COLO668 (cell line): ENCODE measurements at regions not wholly inside any gene's neighbourhood (a gene's known extent, or its start where the extent isn't known, plus 50 kb on each side); places are given as distances from the start of the nearest gene placed in this dataset.

Experiments
- DNase-seq: peaks from one replicate; lab custom pipeline; 2025; ENCODE audit not compliant: unreplicated experiment; lab: John Stamatoyannopoulos, UW

- no peak for DNase-seq
Observed at GRCh38 chr5:2461701-2462691, 289.5 kb downstream of the IRX2 start.

- no peak for DNase-seq
Observed at GRCh38 chr5:2460098-2460497, 291.4 kb downstream of the IRX2 start.

- DNase-seq = no peak
Observed at GRCh38 chr5:2459251-2459650, 292.2 kb downstream of the IRX2 start.

DNA sequence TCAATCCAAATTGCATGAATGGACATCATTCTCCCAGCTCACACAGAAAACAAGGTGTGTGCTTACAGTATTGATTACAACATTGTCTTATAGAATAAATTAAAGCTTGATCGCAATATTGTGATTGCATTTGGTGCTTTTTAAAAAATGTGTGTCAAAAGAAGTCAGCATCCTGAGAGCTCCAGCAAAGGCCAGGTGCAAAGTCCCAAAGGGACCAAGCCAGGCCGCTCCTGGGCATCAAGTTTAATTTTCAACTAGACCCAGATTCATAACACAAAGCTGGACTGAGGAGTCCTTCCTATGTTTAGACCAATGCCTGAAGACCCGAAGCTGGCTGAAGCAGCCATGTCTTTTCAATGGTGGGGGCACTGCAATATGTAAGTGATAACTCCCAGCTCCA lies 295.6 kb downstream of the IRX2 start:
- DNase-seq = no peak

- DNase-seq = no peak
Observed at GRCh38 chr5:2454876-2455275, 296.6 kb downstream of the IRX2 start.

GRCh38 chr5:2453781-2454180 lies 297.7 kb downstream of the IRX2 start:
- DNase-seq = no peak

- DNase-seq = no peak
Observed at GRCh38 chr5:2451100-2451499, 300.4 kb downstream of the IRX2 start.

DNA sequence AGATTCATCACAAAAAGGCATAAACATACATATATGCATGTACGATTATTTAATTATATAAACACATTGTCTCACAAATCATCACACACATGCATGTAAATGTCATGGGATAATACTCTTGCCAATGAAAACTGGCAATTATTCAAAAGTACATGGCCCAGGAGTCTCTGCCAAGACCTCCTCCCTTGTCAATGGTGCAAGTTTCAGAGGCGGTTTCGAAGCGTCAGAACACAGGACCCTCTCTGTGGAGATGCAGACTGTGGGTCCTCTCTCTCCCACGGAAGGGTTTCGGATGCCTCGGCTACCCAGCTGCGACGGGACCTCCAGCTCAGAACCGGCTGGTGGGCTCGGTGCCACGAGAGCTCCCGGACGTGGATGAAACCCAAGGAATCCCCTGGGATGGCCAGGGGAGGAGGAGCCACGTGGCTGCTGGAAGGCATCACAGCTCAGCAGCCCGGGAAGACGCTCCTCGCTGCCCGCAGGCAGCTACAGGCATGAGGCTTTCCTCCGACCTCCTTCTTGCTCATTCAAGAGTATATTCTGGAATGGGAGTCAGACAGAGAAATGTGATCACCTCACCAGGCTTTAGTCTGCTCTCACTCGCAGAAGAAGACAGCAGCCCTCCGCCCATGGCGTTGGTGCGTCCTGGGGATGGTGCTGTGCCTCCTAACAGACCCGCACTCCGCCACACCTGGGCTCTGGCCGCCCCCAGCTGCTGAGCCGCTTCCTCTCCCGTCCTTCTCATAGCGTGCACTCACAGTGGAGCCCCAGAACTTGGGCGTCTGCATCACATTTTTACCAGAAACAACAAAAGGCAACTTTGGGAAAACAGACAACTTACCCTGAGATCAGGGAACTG lies 308.8 kb downstream of the IRX2 start:
- no peak for DNase-seq

DNA sequence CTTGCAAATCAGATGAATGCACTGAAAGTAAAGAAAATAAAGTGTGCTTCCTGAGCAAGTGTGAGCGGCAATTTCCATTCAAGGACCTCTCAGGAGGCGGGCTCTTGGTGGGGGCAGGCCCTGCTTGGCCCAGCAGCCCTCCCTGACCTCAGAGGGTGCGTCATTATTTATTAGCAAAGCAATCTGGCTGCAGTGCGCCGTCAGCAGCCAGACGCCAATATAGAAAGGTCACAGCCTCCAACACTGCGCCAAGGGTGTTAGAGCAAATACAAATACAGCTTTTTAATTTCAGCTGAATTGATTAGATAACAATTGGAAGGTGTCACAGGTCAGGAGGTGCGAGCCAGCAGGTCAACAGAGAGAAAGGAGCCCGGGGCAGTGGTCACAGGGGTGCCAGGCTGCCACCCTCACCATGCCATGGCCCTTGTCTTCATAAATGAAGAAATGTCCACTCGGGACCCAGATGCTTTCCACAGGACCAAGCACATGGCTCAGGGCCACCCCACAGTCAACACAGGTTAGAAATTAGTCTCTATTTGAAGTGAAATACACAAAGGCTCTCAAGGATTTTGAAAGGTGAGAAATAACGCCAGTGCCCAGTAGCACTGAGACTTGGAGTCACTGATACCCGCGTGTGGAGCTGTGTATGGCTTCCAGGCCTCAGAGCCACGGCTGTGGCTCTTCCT lies 309.8 kb downstream of the IRX2 start:
- DNase-seq = no peak

- DNase-seq = no peak
Observed at GRCh38 chr5:2439608-2440007, 311.9 kb downstream of the IRX2 start.

DNA sequence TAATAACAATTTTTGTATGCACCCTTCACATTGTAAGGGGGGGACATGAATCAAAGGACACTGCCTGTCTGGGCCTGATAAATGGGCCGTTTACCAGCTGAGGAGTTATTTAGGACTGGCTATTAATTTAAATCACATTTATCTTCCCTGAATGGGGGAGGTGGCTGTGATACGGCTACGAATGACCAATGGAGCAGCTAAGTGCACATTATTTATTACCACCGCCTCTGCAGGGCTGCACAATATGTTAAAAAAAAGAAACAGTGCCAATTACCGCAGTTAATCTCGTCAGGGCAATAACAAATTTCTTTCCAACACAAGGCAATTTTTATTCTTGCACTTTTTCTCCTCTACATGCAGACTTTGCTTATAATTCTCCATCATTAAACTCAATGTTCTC lies 318.4 kb downstream of the IRX2 start:
- no peak for DNase-seq

GRCh38 chr5:2432076-2432920 lies 319.2 kb downstream of the IRX2 start:
- no peak for DNase-seq

- DNase-seq = no peak
Observed at GRCh38 chr5:2430606-2431005, 320.9 kb downstream of the IRX2 start.

- DNase-seq = no peak
Observed at GRCh38 chr5:2427983-2428382, 323.5 kb downstream of the IRX2 start.

DNA sequence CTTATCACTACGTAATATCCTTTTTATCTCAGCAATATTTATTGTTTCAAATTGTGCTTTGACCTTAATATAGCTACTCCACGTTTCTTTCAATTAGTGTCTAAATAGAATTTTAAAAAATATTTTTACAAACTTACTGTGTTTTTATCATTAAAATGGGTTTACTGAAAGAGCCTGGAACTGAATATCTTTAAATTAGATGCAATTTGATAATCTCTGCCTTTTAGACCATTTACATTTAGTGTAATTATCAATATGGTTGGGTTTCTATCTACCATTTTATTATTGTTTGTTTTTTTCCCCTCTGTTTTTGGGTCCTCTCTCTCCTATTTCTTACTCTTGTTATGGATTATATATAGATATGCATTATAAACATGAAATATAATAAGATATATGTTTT lies 327.8 kb downstream of the IRX2 start:
- DNase-seq = no peak

DNA sequence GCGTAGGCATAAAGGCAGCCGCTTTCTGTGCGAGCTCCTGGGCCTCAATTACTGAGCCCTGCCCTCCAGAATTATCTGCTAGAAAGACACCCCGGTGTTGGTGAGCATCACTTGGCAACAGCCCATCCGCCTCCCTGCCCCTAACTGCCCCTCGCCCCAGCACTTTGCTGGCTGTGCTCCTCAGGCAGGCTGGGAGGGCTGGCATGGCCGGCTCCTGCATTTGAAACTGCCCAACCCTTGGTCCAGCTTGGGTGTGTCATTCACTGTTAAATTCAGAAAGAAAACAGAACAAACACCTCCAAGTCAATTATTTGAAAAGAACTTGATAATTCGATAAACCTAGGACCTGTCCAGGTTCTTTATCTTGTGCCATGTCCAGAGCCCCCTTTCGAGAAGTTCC lies 334.2 kb downstream of the IRX2 start:
- no peak for DNase-seq

- peak; percentile 5 for DNase-seq
Observed at GRCh38 chr5:2415678-2416077, 335.8 kb downstream of the IRX2 start.

DNA sequence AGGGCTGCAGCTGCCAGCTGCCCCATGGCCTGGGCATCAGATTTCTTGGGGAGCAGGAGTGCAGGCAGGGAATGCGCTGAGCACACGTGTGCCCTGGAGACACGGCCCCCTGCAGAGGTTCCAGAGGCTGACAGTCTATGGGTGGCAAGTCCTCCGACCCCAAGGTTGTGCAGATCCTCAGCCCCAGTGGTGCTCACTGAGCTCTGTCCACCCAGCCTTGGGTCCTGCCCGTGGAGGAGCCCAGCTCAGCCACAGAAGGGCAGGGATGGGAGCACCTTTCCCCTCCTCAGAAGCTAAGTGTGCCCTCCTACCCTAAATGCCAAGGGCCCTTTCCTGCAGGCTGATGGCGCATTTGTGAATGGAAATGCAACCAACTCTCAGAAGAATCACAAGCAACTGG lies 341.0 kb downstream of the IRX2 start:
- no peak for DNase-seq

- no peak for DNase-seq
Observed at GRCh38 chr5:2403296-2403695, 348.2 kb downstream of the IRX2 start.

- DNase-seq = no peak
Observed at GRCh38 chr5:2399804-2400203, 351.7 kb downstream of the IRX2 start.
